ENCODE measurements at regions not wholly inside any gene's neighbourhood (a gene's known extent, or its start where the extent isn't known, plus 50 kb on each side); places are given as distances from the start of the nearest gene placed in this dataset.
"Not testable (repeated sequence)": the region's sequence is repeated elsewhere in the genome, so short reads cannot be mapped to it uniquely, and the experiment has no call there.

GRCh38 chr12:58747533-58747932 lies 172.8 kb downstream of the LRIG3 start:
- Histone ChIP-seq H3K27ac (ENCODE audit: low read depth in 1 of 2, low read length in 1 of 2) (no peak overlapping the region), H3K36me3 (ENCODE audit: control insufficient read depth in 4 of 4, insufficient read depth in 4 of 4, low read length in 4 of 4) (no peaks in the 10 kb centered on the region), H3K4me1 (ENCODE audit: control insufficient read depth in 5 of 5, insufficient read depth in 5 of 5, low read length in 5 of 5) (no peaks in the 10 kb centered on the region), H3K4me3 (no peak overlapping the region), H3K9me3 (ENCODE audit: control insufficient read depth in 4 of 4, insufficient read depth in 3 of 4, low read length in 3 of 4) (no peaks in the 10 kb centered on the region), H3K27me3 (ENCODE audit: control insufficient read depth in 3 of 3, insufficient read depth in 3 of 3, low read length in 2 of 3) (no peaks in the 10 kb centered on the region), H3K9ac (ENCODE audit: insufficient read depth in 1 of 2, low read length in 2 of 2) (no peak overlapping the region)
- WGBS, 2 donors, result 66 to 73% methylated on average over 2 of the region's 2 CpGs
- no peak for ATAC-seq (ENCODE audit: insufficient read depth, low FRiP score)
- no peak for TF ChIP-seq CTCF (IDR thresholded peaks at IDR 0.05; ENCODE audit: control extremely low read depth, extremely low read depth)
- no peak for DNase-seq

GRCh38 chr12:58750484-58750883 lies 169.8 kb downstream of the LRIG3 start:
- WGBS, 2 donors, result 70 to 81% methylated on average over 3 of the region's 3 CpGs
- peak; percentile 47 for ATAC-seq (ENCODE audit: insufficient read depth, low FRiP score)
- no peak for TF ChIP-seq CTCF (IDR thresholded peaks at IDR 0.05; ENCODE audit: control extremely low read depth, extremely low read depth)
- Histone ChIP-seq H3K36me3 (ENCODE audit: control insufficient read depth in 4 of 4, insufficient read depth in 4 of 4, low read length in 4 of 4) (no peaks in the 10 kb centered on the region), H3K9me3 (ENCODE audit: control insufficient read depth in 4 of 4, insufficient read depth in 3 of 4, low read length in 3 of 4) (no peaks in the 10 kb centered on the region), H3K27ac (ENCODE audit: low read depth in 1 of 2, low read length in 1 of 2) (no peak overlapping the region), H3K9ac (ENCODE audit: insufficient read depth in 1 of 2, low read length in 2 of 2) (no peak overlapping the region), H3K27me3 (ENCODE audit: control insufficient read depth in 3 of 3, insufficient read depth in 3 of 3, low read length in 2 of 3) (no peaks in the 10 kb centered on the region), H3K4me1 (ENCODE audit: control insufficient read depth in 5 of 5, insufficient read depth in 5 of 5, low read length in 5 of 5) (no peaks in the 10 kb centered on the region), H3K4me3 (no peak overlapping the region)
- no peak for DNase-seq

- WGBS, 2 donors, result 58 to 65% methylated on average over 7 of the region's 7 CpGs
- H3K27ac ChIP-seq (ENCODE audit: low read depth in 1 of 2, low read length in 1 of 2), result no peak overlapping the region
- H3K9ac ChIP-seq (ENCODE audit: insufficient read depth in 1 of 2, low read length in 2 of 2), result no peak overlapping the region
- no peaks in the 10 kb centered on the region for H3K4me1 ChIP-seq (ENCODE audit: control insufficient read depth in 5 of 5, insufficient read depth in 5 of 5, low read length in 5 of 5)
- H3K9me3 ChIP-seq (ENCODE audit: control insufficient read depth in 4 of 4, insufficient read depth in 3 of 4, low read length in 3 of 4), result no peaks in the 10 kb centered on the region
- no peak for TF ChIP-seq CTCF (IDR thresholded peaks at IDR 0.05; ENCODE audit: control extremely low read depth, extremely low read depth)
- ATAC-seq (ENCODE audit: insufficient read depth, low FRiP score) (no peak), DNase-seq (peak in 1 of 3 donors; percentile 7)
- no peaks in the 10 kb centered on the region for H3K36me3 ChIP-seq (ENCODE audit: control insufficient read depth in 4 of 4, insufficient read depth in 4 of 4, low read length in 4 of 4)
- no peaks in the 10 kb centered on the region for H3K27me3 ChIP-seq (ENCODE audit: control insufficient read depth in 3 of 3, insufficient read depth in 3 of 3, low read length in 2 of 3)
- H3K4me3 ChIP-seq, result no peak overlapping the region
These were observed 162.9 kb downstream of the LRIG3 start for GRCh38 chr12:58757422-58757821.

- H3K9ac ChIP-seq (ENCODE audit: insufficient read depth in 1 of 2, low read length in 2 of 2); DNase-seq; H3K4me1 ChIP-seq (ENCODE audit: control insufficient read depth in 5 of 5, insufficient read depth in 5 of 5, low read length in 5 of 5); H3K36me3 ChIP-seq (ENCODE audit: control insufficient read depth in 4 of 4, insufficient read depth in 4 of 4, low read length in 4 of 4); H3K9me3 ChIP-seq (ENCODE audit: control insufficient read depth in 4 of 4, insufficient read depth in 3 of 4, low read length in 3 of 4); H3K4me3 ChIP-seq; H3K27me3 ChIP-seq (ENCODE audit: control insufficient read depth in 3 of 3, insufficient read depth in 3 of 3, low read length in 2 of 3); H3K27ac ChIP-seq (ENCODE audit: low read depth in 1 of 2, low read length in 1 of 2); ATAC-seq (ENCODE audit: insufficient read depth, low FRiP score): not testable (repeated sequence)
- WGBS, 2 donors, result 0 to 50% methylated on average over 1 of the region's 1 CpG
These were observed 160.6 kb downstream of the LRIG3 start for GRCh38 chr12:58759745-58760144.

Measured in lung (tissue), 11 donors.